Esophagus squamous epithelium (tissue), 4 donors: ENCODE measurements at regions not wholly inside any gene's neighbourhood (a gene's known extent, or its start where the extent isn't known, plus 50 kb on each side); places are given as distances from the start of the nearest gene placed in this dataset.

Source experiments
- POLR2A ChIP-seq, 4 donors: fragments of 450-650 bp; IDR thresholded peaks; one replicate each; pipeline ENCODE4 v1.6.1; 2017; ENCODE audit warnings: antibody characterized with exemption in 4 of 4, mild to moderate bottlenecking in 4 of 4, moderate library complexity in 3 of 4
- TF ChIP-seq, protein P1 (sequence below), 6 experiments: fragments of 450-650 bp in 4 of 6; fragments of 200-600 bp in 2 of 6; sonication (generic) in 2 of 6; IDR thresholded peaks; one replicate each; pipeline ENCODE4 v1.5.1; 2016 to 2019; ENCODE audit warnings: antibody characterized with exemption in 6 of 6, mild to moderate bottlenecking in 4 of 6, moderate library complexity in 4 of 6

DNA sequence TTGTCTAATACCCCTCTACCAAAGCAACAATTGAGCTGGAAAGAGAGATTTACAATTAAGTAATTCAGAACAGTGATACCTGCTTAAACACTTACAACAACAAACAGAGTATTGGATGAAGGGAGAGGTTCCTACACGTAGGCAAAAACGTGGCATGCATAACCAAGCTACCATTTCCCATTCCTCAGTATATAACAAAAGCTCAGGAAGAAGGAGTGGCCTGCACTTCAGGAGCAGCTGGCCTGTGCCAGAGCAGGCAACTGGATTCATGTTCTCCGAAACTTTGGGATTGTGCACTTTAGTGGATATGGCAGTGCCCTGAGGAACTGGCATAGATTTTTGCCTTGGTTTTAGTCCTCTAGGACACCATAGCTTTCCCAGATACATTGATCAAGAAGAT, 630.2 kb upstream of the PCDH9 start:
- TF ChIP-seq, protein P1, sequence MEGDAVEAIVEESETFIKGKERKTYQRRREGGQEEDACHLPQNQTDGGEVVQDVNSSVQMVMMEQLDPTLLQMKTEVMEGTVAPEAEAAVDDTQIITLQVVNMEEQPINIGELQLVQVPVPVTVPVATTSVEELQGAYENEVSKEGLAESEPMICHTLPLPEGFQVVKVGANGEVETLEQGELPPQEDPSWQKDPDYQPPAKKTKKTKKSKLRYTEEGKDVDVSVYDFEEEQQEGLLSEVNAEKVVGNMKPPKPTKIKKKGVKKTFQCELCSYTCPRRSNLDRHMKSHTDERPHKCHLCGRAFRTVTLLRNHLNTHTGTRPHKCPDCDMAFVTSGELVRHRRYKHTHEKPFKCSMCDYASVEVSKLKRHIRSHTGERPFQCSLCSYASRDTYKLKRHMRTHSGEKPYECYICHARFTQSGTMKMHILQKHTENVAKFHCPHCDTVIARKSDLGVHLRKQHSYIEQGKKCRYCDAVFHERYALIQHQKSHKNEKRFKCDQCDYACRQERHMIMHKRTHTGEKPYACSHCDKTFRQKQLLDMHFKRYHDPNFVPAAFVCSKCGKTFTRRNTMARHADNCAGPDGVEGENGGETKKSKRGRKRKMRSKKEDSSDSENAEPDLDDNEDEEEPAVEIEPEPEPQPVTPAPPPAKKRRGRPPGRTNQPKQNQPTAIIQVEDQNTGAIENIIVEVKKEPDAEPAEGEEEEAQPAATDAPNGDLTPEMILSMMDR (IDR thresholded peaks at IDR 0.05), result no peak
- TF ChIP-seq POLR2A (IDR thresholded peaks at IDR 0.05), result no peak
